ENCODE measurements at regions not wholly inside any gene's neighbourhood (a gene's known extent, or its start where the extent isn't known, plus 50 kb on each side); places are given as distances from the start of the nearest gene placed in this dataset.

GRCh38 chr4:52292245-52292644, 241.1 kb downstream of the SPATA18 start:
- no peak for DNase-seq (ENCODE audit: low read depth)
- H3K4me3 ChIP-seq (ENCODE audit: low read length) = no peak overlapping the region

DNA sequence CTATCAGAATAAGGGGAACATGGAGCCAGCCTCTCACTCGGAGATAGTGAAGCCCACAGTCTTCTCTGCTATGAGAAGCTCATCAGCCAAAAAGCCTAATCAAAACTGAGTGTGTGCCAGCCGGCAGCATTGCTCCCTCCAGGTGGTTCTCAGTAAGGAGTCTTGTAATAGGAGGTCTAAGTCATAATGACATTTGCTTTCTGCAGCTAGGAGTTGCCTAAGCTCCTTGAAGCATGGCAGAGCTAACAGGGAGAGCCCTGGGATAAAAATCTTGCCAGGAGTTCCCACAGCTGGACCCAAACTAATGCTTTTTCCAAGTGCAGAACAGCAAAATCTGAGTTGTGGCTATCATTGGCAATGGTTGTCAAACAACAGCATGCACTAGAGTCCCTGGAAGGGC, 245.2 kb downstream of the SPATA18 start:
- TF ChIP-seq CTCF (IDR thresholded peaks at IDR 0.05; ENCODE audit: insufficient read depth, low read depth, low read length, missing control alignments) = no peak
- DNase-seq (ENCODE audit: low read depth) = no peak
- H3K4me3 ChIP-seq (ENCODE audit: low read length) = no peak overlapping the region

More at GRCh38 chr4:52292245-52292644, 241.1 kb downstream of the SPATA18 start:
- no peak for TF ChIP-seq CTCF (IDR thresholded peaks at IDR 0.05; ENCODE audit: insufficient read depth, low read depth, low read length, missing control alignments)

GRCh38 chr4:52298444-52298843, 247.3 kb downstream of the SPATA18 start:
- TF ChIP-seq CTCF (IDR thresholded peaks at IDR 0.05; ENCODE audit: insufficient read depth, low read depth, low read length, missing control alignments) = no peak
- peak; percentile 80 for DNase-seq (ENCODE audit: low read depth)
- H3K4me3 ChIP-seq (ENCODE audit: low read length) = no peak overlapping the region

- peak; percentile 87 for DNase-seq (ENCODE audit: low read depth)
- no peak for TF ChIP-seq CTCF (IDR thresholded peaks at IDR 0.05; ENCODE audit: insufficient read depth, low read depth, low read length, missing control alignments)
These were observed 248.0 kb downstream of the SPATA18 start for GRCh38 chr4:52299120-52299519.

GRCh38 chr4:52311464-52312125, 260.5 kb downstream of the SPATA18 start:
- no peak overlapping the region for H3K4me3 ChIP-seq (ENCODE audit: low read length)
- TF ChIP-seq CTCF (IDR thresholded peaks at IDR 0.05; ENCODE audit: insufficient read depth, low read depth, low read length, missing control alignments) = no peak
- DNase-seq (ENCODE audit: low read depth) = no peak

More at GRCh38 chr4:52299120-52299519, 248.0 kb downstream of the SPATA18 start:
- H3K4me3 ChIP-seq (ENCODE audit: low read length) = no peak overlapping the region

- no peak for TF ChIP-seq CTCF (IDR thresholded peaks at IDR 0.05; ENCODE audit: insufficient read depth, low read depth, low read length, missing control alignments)
- DNase-seq (ENCODE audit: low read depth) = peak; percentile 60
- H3K4me3 ChIP-seq (ENCODE audit: low read length) = no peak overlapping the region
These were observed 261.6 kb downstream of the SPATA18 start for GRCh38 chr4:52312722-52313121.

- DNase-seq (ENCODE audit: low read depth) = peak; percentile 61
- TF ChIP-seq CTCF (IDR thresholded peaks at IDR 0.05; ENCODE audit: insufficient read depth, low read depth, low read length, missing control alignments) = no peak
- no peak overlapping the region for H3K4me3 ChIP-seq (ENCODE audit: low read length)
These were observed 266.3 kb downstream of the SPATA18 start for GRCh38 chr4:52317361-52317879.
